ENCODE measurements at regions not wholly inside any gene's neighbourhood (a gene's known extent, or its start where the extent isn't known, plus 50 kb on each side); places are given as distances from the start of the nearest gene placed in this dataset.

GRCh38 chr5:41670854-41671479, 160.6 kb upstream of the PLCXD3 start:
- Histone ChIP-seq H3K36me3 (no peaks in the 10 kb centered on the region), H3K27me3 (no peaks in the 10 kb centered on the region), H3K4me1 (no peaks in the 10 kb centered on the region), H3K4me3 (no peak overlapping the region), H3K9me3 (no peaks in the 10 kb centered on the region), H3K27ac (no peak overlapping the region)
- TF ChIP-seq POLR2AphosphoS5 (IDR thresholded peaks at IDR 0.05) (no peak), CTCF (IDR thresholded peaks at IDR 0.05) (no peak), EP300 (IDR thresholded peaks at IDR 0.05) (no peak), POLR2A (IDR thresholded peaks at IDR 0.05) (no peak)
- DNase-seq (no peak), ATAC-seq (ENCODE audit: low FRiP score in 2 of 2) (no peak)
- 62 to 68% methylated on average over 2 of the region's 2 CpGs for WGBS, 2 donors

- Histone ChIP-seq H3K9me3 (no peaks in the 10 kb centered on the region), H3K4me1 (no peaks in the 10 kb centered on the region), H3K27me3 (no peaks in the 10 kb centered on the region), H3K27ac (no peak overlapping the region), H3K4me3 (no peak overlapping the region), H3K36me3 (no peaks in the 10 kb centered on the region)
- ATAC-seq (ENCODE audit: low FRiP score in 2 of 2) (no peak), DNase-seq (no peak)
- WGBS, 2 donors: 87 to 98% methylated on average over 3 of the region's 3 CpGs
- TF ChIP-seq EP300 (IDR thresholded peaks at IDR 0.05): no peak
- TF ChIP-seq POLR2AphosphoS5 (IDR thresholded peaks at IDR 0.05): no peak
Measured at GRCh38 chr5:41670216-41670615, 159.8 kb upstream of the PLCXD3 start.

- no peak for TF ChIP-seq CTCF (IDR thresholded peaks at IDR 0.05)
- TF ChIP-seq POLR2AphosphoS5 (IDR thresholded peaks at IDR 0.05): no peak
- no peak for TF ChIP-seq EP300 (IDR thresholded peaks at IDR 0.05)
- TF ChIP-seq POLR2A (IDR thresholded peaks at IDR 0.05): no peak
- H3K4me3 ChIP-seq: no peak overlapping the region
- ATAC-seq (ENCODE audit: low FRiP score in 2 of 2) (no peak), DNase-seq (no peak)
- no peaks in the 10 kb centered on the region for H3K27me3 ChIP-seq
- H3K9me3 ChIP-seq: peaks cover 0 to 6% (median 1%) of the 10 kb centered on the region in 4 donors
- 73 to 77% methylated on average over 3 of the region's 3 CpGs for whole genome bisulfite sequencing, 2 donors
- H3K4me1 ChIP-seq: no peaks in the 10 kb centered on the region
- H3K27ac ChIP-seq: no peak overlapping the region
- no peaks in the 10 kb centered on the region for H3K36me3 ChIP-seq
Measured at GRCh38 chr5:41661254-41661653, 150.9 kb upstream of the PLCXD3 start.

- WGBS, 2 donors: 77 to 81% methylated on average over 1 of the region's 1 CpG
- TF ChIP-seq CTCF (IDR thresholded peaks at IDR 0.05) (no peak), POLR2AphosphoS5 (IDR thresholded peaks at IDR 0.05) (no peak), EP300 (IDR thresholded peaks at IDR 0.05) (no peak), POLR2A (IDR thresholded peaks at IDR 0.05) (no peak)
- H3K36me3 ChIP-seq: no peaks in the 10 kb centered on the region
- H3K27ac ChIP-seq: no peak overlapping the region
- no peaks in the 10 kb centered on the region for H3K27me3 ChIP-seq
- DNase-seq (no peak), ATAC-seq (ENCODE audit: low FRiP score in 2 of 2) (no peak)
- no peaks in the 10 kb centered on the region for H3K9me3 ChIP-seq
- H3K4me1 ChIP-seq: no peaks in the 10 kb centered on the region
- H3K4me3 ChIP-seq: no peak overlapping the region
Measured at GRCh38 chr5:41656597-41656996, 146.2 kb upstream of the PLCXD3 start.

- Histone ChIP-seq H3K4me1 (no peaks in the 10 kb centered on the region), H3K27me3 (no peaks in the 10 kb centered on the region), H3K27ac (no peak overlapping the region), H3K4me3 (no peak overlapping the region), H3K36me3 (no peaks in the 10 kb centered on the region), H3K9me3 (no peaks in the 10 kb centered on the region)
- WGBS, 2 donors: 79 to 82% methylated on average over 2 to 6 of the region's 6 CpGs
- TF ChIP-seq EP300 (IDR thresholded peaks at IDR 0.05): no peak
- TF ChIP-seq POLR2A (IDR thresholded peaks at IDR 0.05): no peak
- no peak for DNase-seq
- ATAC-seq (ENCODE audit: low FRiP score in 2 of 2): no peak
Measured at GRCh38 chr5:41650131-41650530, 139.7 kb upstream of the PLCXD3 start.

GRCh38 chr5:41649659-41650058, 139.3 kb upstream of the PLCXD3 start:
- ATAC-seq (ENCODE audit: low FRiP score in 2 of 2): no peak
- H3K4me1 ChIP-seq: no peaks in the 10 kb centered on the region
- no peak overlapping the region for H3K27ac ChIP-seq
- no peak for DNase-seq
- no peaks in the 10 kb centered on the region for H3K9me3 ChIP-seq
- H3K27me3 ChIP-seq: no peaks in the 10 kb centered on the region
- TF ChIP-seq POLR2A (IDR thresholded peaks at IDR 0.05) (no peak), EP300 (IDR thresholded peaks at IDR 0.05) (no peak), POLR2AphosphoS5 (IDR thresholded peaks at IDR 0.05) (no peak), CTCF (IDR thresholded peaks at IDR 0.05) (no peak)
- no peak overlapping the region for H3K4me3 ChIP-seq
- WGBS, 2 donors: 59 to 73% methylated on average over 3 of the region's 3 CpGs
- no peaks in the 10 kb centered on the region for H3K36me3 ChIP-seq

Measured in upper lobe of left lung (tissue), 6 donors.